Activated CD8-positive, alpha-beta memory T cell treated with anti-CD3 and anti-CD28 coated beads, Interleukin-2, amount 50 U/mL, for 24 hours (primary cell): ENCODE measurements at regions not wholly inside any gene's neighbourhood (a gene's known extent, or its start where the extent isn't known, plus 50 kb on each side); places are given as distances from the start of the nearest gene placed in this dataset.

Experiments used
- DNase-seq: peaks from one replicate; pipeline ENCODE4 v3.0.0-alpha.2; 2020; ENCODE audit errors: extremely low read depth

GRCh38 chr2:425947-426346 is 138.1 kb upstream of the ALKAL2 start:
- DNase-seq = no peak

GRCh38 chr2:425243-425642 is 137.4 kb upstream of the ALKAL2 start:
- DNase-seq = no peak

- no peak for DNase-seq
These were observed 136.6 kb upstream of the ALKAL2 start for GRCh38 chr2:424306-425171.

GRCh38 chr2:423479-423878 is 135.6 kb upstream of the ALKAL2 start:
- DNase-seq = no peak

GRCh38 chr2:422676-423435 is 135.0 kb upstream of the ALKAL2 start:
- no peak for DNase-seq

GRCh38 chr2:421406-421805 is 133.5 kb upstream of the ALKAL2 start:
- no peak for DNase-seq

- no peak for DNase-seq
These were observed 131.9 kb upstream of the ALKAL2 start for GRCh38 chr2:419687-420317.

- no peak for DNase-seq
These were observed 129.8 kb upstream of the ALKAL2 start for GRCh38 chr2:417662-418061.

- no peak for DNase-seq
These were observed 129.1 kb upstream of the ALKAL2 start for GRCh38 chr2:417006-417405.

GRCh38 chr2:415986-416610 is 128.2 kb upstream of the ALKAL2 start:
- no peak for DNase-seq

- DNase-seq = no peak
These were observed 121.6 kb upstream of the ALKAL2 start for GRCh38 chr2:409523-409922.

- no peak for DNase-seq
These were observed 119.7 kb upstream of the ALKAL2 start for GRCh38 chr2:407630-408029.

GRCh38 chr2:406876-407275 is 119.0 kb upstream of the ALKAL2 start:
- no peak for DNase-seq

GRCh38 chr2:406231-406630 is 118.3 kb upstream of the ALKAL2 start:
- no peak for DNase-seq

- no peak for DNase-seq
These were observed 116.7 kb upstream of the ALKAL2 start for GRCh38 chr2:404581-404980.

GRCh38 chr2:403682-404081 is 115.8 kb upstream of the ALKAL2 start:
- DNase-seq = no peak

- DNase-seq = no peak
These were observed 114.8 kb upstream of the ALKAL2 start for GRCh38 chr2:402721-403120.

GRCh38 chr2:402206-402605 is 114.3 kb upstream of the ALKAL2 start:
- DNase-seq = no peak

- no peak for DNase-seq
These were observed 113.3 kb upstream of the ALKAL2 start for GRCh38 chr2:401019-401679.

GRCh38 chr2:397926-398325 is 110.0 kb upstream of the ALKAL2 start:
- no peak for DNase-seq

- no peak for DNase-seq
These were observed 109.6 kb upstream of the ALKAL2 start for GRCh38 chr2:397521-397920.

GRCh38 chr2:396903-397302 is 109.0 kb upstream of the ALKAL2 start:
- no peak for DNase-seq
